GM23248 (cell line): ENCODE measurements at regions not wholly inside any gene's neighbourhood (a gene's known extent, or its start where the extent isn't known, plus 50 kb on each side); places are given as distances from the start of the nearest gene placed in this dataset.
A peak's percentile ranks its signal among the peaks of the same experiment; 100 is the strongest.
"Not testable (repeated sequence)": the region's sequence is repeated elsewhere in the genome, so short reads cannot be mapped to it uniquely, and the experiment has no call there.

Experiments
- DNase-seq: peaks from one replicate; pipeline ENCODE4 v3.0.0-alpha.2; 2015
- H2AFZ ChIP-seq: fragments of 200-600 bp; sonication (generic); 2 replicates; pipeline ENCODE4 v1.6.1; 2016; ENCODE audit warnings: antibody characterized with exemption
- H3F3A ChIP-seq: fragments of 200-600 bp; sonication (generic); 2 replicates; pipeline ENCODE4 v1.6.1; 2016; ENCODE audit warnings: mild to moderate bottlenecking, antibody characterized with exemption, mixed run types; ENCODE audit not compliant: insufficient read depth
- H3K27ac ChIP-seq: fragments of 200-600 bp; sonication (generic); 2 replicates; pipeline ENCODE4 v1.5.1; 2016; ENCODE audit warnings: mild to moderate bottlenecking
- H3K27me3 ChIP-seq: fragments of 200-600 bp; sonication (generic); replicated peaks from 2 replicates; pipeline ENCODE4 v1.6.1; 2016; ENCODE audit warnings: mild to moderate bottlenecking; ENCODE audit not compliant: insufficient read depth
- H3K36me3 ChIP-seq: fragments of 200-600 bp; sonication (generic); 2 replicates; pipeline ENCODE4 v1.6.1; 2016; ENCODE audit warnings: low read depth, mild to moderate bottlenecking
- H3K4me1 ChIP-seq: fragments of 200-600 bp; sonication (generic); 2 replicates; pipeline ENCODE4 v1.6.1; 2016; ENCODE audit warnings: mild to moderate bottlenecking; ENCODE audit not compliant: insufficient read depth
- H3K4me2 ChIP-seq: fragments of 200-600 bp; sonication (generic); one replicate; pipeline ENCODE4 v1.6.1; 2016; ENCODE audit warnings: mild to moderate bottlenecking; ENCODE audit not compliant: unreplicated experiment
- H3K4me3 ChIP-seq: fragments of 200-600 bp; sonication (generic); 2 replicates; pipeline ENCODE4 v1.5.1; 2016; ENCODE audit warnings: mild to moderate bottlenecking
- H3K79me2 ChIP-seq: fragments of 200-600 bp; sonication (generic); 2 replicates; pipeline ENCODE4 v1.6.1; 2016; ENCODE audit warnings: mild to moderate bottlenecking; ENCODE audit not compliant: insufficient read depth
- H3K9ac ChIP-seq: fragments of 200-600 bp; sonication (generic); 2 replicates; pipeline ENCODE4 v1.6.1; 2016; ENCODE audit warnings: mild to moderate bottlenecking
- H3K9me2 ChIP-seq: fragments of 200-600 bp; sonication (generic); 2 replicates; pipeline ENCODE4 v1.6.1; 2016; ENCODE audit warnings: mixed run types, mild to moderate bottlenecking, moderate library complexity; ENCODE audit not compliant: insufficient read depth
- H3K9me3 ChIP-seq: fragments of 200-600 bp; sonication (generic); one replicate; pipeline ENCODE4 v1.6.1; 2017; ENCODE audit warnings: low read depth
- H4K20me1 ChIP-seq: fragments of 200-600 bp; sonication (generic); 2 replicates; pipeline ENCODE4 v1.6.0; 2016; ENCODE audit not compliant: insufficient read depth
- EZH2 ChIP-seq: fragments of 200-600 bp; sonication (generic); IDR thresholded peaks from 2 replicates; pipeline ENCODE4 v1.6.1; 2018; ENCODE audit warnings: antibody characterized with exemption, mild to moderate bottlenecking; ENCODE audit not compliant: insufficient read depth, poor library complexity, severe bottlenecking
- EZH2phosphoT487 ChIP-seq: fragments of 200-600 bp; sonication (generic); IDR thresholded peaks from 2 replicates; pipeline ENCODE4 v1.6.1; 2018; ENCODE audit warnings: antibody characterized with exemption, moderate library complexity, mild to moderate bottlenecking, low read depth; ENCODE audit not compliant: insufficient read depth
- WGBS, 2 experiments: methylation state at CpG; one replicate each; pipeline ENCODE4 v1.1.6; 2015 to 2017; ENCODE audit warnings: low lambda C conversion rate in 2 of 2, low coverage in 1 of 2; ENCODE audit errors: missing lambda C conversion rate in 2 of 2; 5-methylcytosine and 5-hydroxymethylcytosine counted together
- in situ Hi-C: fragments of 300-500 bp; cut with MboI; formaldehyde crosslinking; loops from 2 replicates; pipeline ENCODE4 v1.15.0; 2020

DNA sequence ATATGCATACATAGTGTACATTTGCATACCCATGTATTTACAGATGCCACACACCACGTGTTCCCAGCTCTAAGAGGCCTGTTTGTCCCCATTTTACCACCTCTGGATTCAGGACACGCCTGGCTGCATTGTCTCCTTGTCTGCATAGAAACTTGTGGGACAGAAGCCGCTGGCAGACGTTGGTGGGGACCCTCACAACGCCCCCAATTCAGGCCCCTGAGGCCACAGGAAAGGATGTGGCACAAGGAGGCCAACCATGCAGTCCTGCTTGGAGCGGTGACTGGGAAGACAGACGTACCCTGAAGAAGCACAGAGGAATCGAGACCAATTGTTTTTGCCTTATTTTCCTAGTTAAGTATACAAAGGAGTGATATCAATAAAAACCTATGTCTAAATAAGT lies 96.1 kb downstream of the ANKRD10 start:
- no peak for TF ChIP-seq EZH2phosphoT487
- no peak for TF ChIP-seq EZH2
- Histone ChIP-seq H3K4me2 (no peak overlapping the region), H2AFZ (no peak overlapping the region), H3K79me2 (no peaks in the 10 kb centered on the region), H4K20me1 (no peaks in the 10 kb centered on the region), H3K9me2 (no peaks in the 10 kb centered on the region), H3K4me1 (no peaks in the 10 kb centered on the region), H3K4me3 (no peak overlapping the region), H3K9ac (no peak overlapping the region), H3F3A (no peaks in the 10 kb centered on the region), H3K9me3 (no peaks in the 10 kb centered on the region), H3K27ac (no peak overlapping the region), H3K27me3 (no peaks in the 10 kb centered on the region), H3K36me3 (no peaks in the 10 kb centered on the region)
- no peak for DNase-seq
- in situ Hi-C loops, result no loop called here
- 64% methylated on average over 8 of the region's 8 CpGs for WGBS, 2 experiments

DNA sequence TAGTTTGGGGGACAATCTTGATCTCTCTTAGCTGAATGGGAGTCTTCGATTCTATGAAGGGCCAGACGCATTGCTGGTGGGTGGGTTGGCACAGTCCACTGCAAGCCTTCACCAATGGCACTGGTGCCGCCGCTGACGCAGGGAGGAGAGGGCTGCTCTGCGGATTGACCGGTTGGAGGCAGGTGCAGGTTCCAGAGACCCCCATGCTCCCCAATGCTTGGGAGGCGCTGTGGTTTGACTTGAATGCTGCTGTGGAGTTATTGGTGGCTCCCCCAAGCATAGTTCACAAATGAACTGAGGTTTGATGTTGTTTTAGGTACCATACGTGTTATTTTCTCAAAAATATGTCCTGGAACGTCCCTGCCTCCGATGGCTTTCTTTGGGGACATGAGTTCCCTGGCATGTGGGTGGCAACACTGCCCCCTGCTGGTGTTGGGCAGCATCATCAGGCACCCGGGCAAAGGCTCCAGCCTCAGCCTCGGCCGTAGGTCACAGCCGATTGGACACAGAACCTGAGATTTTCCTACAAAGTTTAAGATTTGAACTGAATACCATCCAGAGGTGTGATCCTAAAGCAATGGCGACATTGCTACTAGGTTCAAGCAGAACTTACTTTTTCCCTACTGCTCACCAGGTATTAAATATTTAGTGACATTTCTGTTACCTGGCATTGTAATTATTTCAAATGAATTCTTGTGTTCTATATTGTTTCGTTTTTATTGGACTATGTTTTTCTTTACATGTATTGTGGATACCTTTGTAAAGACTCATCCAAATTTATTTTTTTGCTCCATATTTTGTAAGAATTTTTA lies 95.5 kb downstream of the ANKRD10 start:
- Histone ChIP-seq H3K27ac (no peak overlapping the region), H3K4me3 (peak overlapping the region; percentile 21; the same call in 1 of the 2 replicates), H3K79me2 (no peaks in the 10 kb centered on the region), H3K4me1 (0 out of 2 replicates have a peak, but pooled peaks cover 1% of the 10 kb centered on the region), H3K4me2 (peak overlapping the region; percentile 56), H2AFZ (peak overlapping the region; percentile 30; the same call in 1 of the 2 replicates), H3K9me2 (no peaks in the 10 kb centered on the region), H3K9ac (no peak overlapping the region), H3K27me3 (no peaks in the 10 kb centered on the region), H3K9me3 (no peaks in the 10 kb centered on the region), H3K36me3 (no peaks in the 10 kb centered on the region), H4K20me1 (no peaks in the 10 kb centered on the region), H3F3A (no peaks in the 10 kb centered on the region)
- TF ChIP-seq EZH2phosphoT487, result no peak
- TF ChIP-seq EZH2, result no peak
- WGBS, 2 experiments, result 22 to 26% methylated on average over 17 of the region's 17 CpGs
- in situ Hi-C loops, result no loop called here
- peak; percentile 71 for DNase-seq

DNA sequence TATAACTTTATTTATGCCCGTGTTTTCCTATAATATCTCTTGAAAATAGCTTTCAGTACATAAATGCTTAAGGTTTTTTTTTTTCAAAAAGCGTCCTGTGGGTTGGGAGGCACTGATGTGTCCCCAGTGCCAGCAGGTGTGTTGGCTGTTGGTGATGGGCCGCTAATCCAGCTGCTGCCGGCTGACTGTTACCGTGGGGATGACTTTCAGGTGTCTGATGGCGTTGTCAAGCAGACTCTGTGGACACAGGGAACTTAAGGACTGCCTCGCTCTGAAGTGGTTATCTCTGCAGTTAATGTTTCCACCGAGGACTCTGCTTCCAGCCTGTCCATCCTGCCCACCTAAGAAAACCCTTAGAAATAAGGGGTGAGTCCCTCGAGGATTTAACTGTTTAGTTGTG lies 94.5 kb downstream of the ANKRD10 start:
- Histone ChIP-seq H3K4me2 (no peak overlapping the region), H2AFZ (no peak overlapping the region), H3K4me1 (peaks cover 8% of the 10 kb centered on the region), H3K9me2 (no peaks in the 10 kb centered on the region), H3K27me3 (peaks cover 4% of the 10 kb centered on the region; the same call in 1 of the 2 replicates), H3K4me3 (no peak overlapping the region), H3K9ac (no peak overlapping the region), H3K9me3 (no peaks in the 10 kb centered on the region), H3K27ac (no peak overlapping the region), H3K79me2 (no peaks in the 10 kb centered on the region), H4K20me1 (no peaks in the 10 kb centered on the region), H3K36me3 (no peaks in the 10 kb centered on the region), H3F3A (no peaks in the 10 kb centered on the region)
- in situ Hi-C loops, result no loop called here
- 49 to 55% methylated on average over 9 of the region's 9 CpGs for WGBS, 2 experiments
- no peak for DNase-seq
- TF ChIP-seq EZH2, result no peak
- no peak for TF ChIP-seq EZH2phosphoT487

DNA sequence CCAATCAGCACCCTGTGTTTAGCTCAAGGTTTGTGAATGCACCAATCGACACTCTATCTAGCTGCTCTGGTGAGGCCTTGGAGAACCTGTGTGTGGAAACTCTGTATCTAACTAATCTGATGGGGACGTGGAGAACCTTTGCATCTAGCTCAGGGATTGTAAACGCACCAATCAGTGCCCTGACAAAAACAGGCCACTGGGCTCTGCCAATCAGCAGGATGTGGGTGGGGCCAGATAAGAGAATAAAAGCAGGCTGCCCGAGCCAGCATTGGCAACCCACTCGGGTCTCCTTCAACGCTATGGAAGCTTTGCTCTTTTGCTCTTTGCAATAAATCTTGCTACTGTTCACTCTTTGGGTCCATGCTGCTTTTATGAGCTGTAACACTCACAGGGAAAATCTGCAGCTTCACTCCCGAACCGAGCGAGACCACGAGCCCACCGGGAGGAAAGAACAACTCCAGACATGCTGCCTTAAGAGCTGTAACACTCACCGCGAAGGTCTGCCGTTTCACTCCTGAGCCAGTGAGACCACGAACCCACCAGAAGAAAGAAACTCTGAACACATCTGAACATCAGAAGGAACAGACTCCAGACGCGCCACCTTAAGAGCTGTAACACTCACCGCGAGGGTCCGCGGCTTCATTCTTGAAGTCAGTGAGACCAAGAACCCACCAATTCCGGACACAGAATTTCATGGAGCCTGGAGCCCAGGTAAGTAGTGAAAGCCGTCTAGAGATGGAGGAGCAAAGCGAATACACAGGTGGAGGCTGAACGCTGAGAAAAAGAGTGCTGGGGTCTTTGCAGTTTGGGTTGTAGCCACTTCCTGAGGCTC lies 92.8 kb downstream of the ANKRD10 start:
- H3K36me3 ChIP-seq, H2AFZ ChIP-seq, H3K27me3 ChIP-seq, DNase-seq, in situ Hi-C loops, H3K4me3 ChIP-seq, H3K27ac ChIP-seq, H3F3A ChIP-seq, H3K9me3 ChIP-seq, H3K4me1 ChIP-seq, H3K9ac ChIP-seq, H4K20me1 ChIP-seq, H3K9me2 ChIP-seq, H3K79me2 ChIP-seq, H3K4me2 ChIP-seq: not testable (repeated sequence)
- 81 to 86% methylated on average over 25 of the region's 25 CpGs for whole genome bisulfite sequencing, 2 experiments
